ENCODE measurements at regions not wholly inside any gene's neighbourhood (a gene's known extent, or its start where the extent isn't known, plus 50 kb on each side); places are given as distances from the start of the nearest gene placed in this dataset.

DNA sequence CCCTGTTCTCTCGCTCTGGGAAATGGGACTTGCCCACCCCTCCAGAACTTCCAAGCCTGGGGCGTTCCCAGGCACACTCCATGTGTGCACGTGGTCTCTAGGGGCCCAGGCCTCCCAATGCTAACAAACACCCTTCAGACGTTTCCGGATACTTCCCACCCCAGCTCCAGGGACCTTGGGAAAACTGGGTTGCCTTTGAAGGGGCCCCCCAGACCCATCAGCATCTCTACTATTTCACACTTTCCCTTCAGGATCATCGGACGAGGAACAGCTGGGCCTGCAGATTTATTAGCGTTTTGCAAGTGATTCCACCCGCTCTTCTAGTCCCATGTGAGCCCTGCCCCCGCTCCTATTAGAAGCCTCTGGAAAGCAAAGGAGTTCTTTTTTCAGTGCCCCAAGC lies 63.2 kb downstream of the MAGEF1 start:
- TF ChIP-seq, protein P1, sequence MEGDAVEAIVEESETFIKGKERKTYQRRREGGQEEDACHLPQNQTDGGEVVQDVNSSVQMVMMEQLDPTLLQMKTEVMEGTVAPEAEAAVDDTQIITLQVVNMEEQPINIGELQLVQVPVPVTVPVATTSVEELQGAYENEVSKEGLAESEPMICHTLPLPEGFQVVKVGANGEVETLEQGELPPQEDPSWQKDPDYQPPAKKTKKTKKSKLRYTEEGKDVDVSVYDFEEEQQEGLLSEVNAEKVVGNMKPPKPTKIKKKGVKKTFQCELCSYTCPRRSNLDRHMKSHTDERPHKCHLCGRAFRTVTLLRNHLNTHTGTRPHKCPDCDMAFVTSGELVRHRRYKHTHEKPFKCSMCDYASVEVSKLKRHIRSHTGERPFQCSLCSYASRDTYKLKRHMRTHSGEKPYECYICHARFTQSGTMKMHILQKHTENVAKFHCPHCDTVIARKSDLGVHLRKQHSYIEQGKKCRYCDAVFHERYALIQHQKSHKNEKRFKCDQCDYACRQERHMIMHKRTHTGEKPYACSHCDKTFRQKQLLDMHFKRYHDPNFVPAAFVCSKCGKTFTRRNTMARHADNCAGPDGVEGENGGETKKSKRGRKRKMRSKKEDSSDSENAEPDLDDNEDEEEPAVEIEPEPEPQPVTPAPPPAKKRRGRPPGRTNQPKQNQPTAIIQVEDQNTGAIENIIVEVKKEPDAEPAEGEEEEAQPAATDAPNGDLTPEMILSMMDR (optimal IDR thresholded peaks at IDR 0.05 in 1 of 3, IDR thresholded peaks at IDR 0.05 in 1 of 3, conservative IDR thresholded peaks at IDR 0.05 in 1 of 3; ENCODE audit: extremely low read depth in 1 of 3, insufficient read depth in 2 of 3, low read length in 3 of 3), result no peak
- TF ChIP-seq EZH2 (IDR thresholded peaks at IDR 0.05; ENCODE audit: low read length), result no peak
